C4-2B (cell line): ENCODE measurements at regions not wholly inside any gene's neighbourhood (a gene's known extent, or its start where the extent isn't known, plus 50 kb on each side); places are given as distances from the start of the nearest gene placed in this dataset.

Experiments
- H3K27ac ChIP-seq: fragments of 450-650 bp; 2 replicates; pipeline ENCODE4 v1.5.1; 2017
- ZFX ChIP-seq: fragments of 450-650 bp; IDR thresholded peaks from 2 replicates; pipeline ENCODE4 v1.6.1; 2017
- TF ChIP-seq, protein P1 (sequence below): fragments of 450-650 bp; conservative IDR thresholded peaks from 2 replicates; pipeline ENCODE4 v1.5.1; 2017; ENCODE audit warnings: mild to moderate bottlenecking

DNA sequence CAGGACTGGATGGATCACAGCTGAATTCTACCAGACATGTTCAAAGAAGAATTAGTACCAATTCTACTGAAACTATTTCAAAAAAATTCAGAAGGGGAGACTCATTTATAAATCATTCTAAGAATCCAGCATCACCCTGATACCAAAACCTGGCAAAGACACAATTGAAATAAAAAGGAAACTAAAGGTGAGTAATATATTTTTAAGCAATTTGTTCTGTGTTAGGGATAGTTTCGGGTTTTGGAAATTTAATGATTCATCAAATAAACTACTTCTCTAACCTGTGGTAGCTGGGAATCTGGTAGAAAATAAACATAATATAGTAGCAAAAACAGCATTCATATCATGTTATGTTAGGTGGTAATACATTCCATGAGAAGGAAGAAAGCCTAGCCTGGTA lies 662.2 kb upstream of the BOD1L1 start:
- H3K27ac ChIP-seq, result no peak overlapping the region
- TF ChIP-seq ZFX, result no peak
- TF ChIP-seq, protein P1, sequence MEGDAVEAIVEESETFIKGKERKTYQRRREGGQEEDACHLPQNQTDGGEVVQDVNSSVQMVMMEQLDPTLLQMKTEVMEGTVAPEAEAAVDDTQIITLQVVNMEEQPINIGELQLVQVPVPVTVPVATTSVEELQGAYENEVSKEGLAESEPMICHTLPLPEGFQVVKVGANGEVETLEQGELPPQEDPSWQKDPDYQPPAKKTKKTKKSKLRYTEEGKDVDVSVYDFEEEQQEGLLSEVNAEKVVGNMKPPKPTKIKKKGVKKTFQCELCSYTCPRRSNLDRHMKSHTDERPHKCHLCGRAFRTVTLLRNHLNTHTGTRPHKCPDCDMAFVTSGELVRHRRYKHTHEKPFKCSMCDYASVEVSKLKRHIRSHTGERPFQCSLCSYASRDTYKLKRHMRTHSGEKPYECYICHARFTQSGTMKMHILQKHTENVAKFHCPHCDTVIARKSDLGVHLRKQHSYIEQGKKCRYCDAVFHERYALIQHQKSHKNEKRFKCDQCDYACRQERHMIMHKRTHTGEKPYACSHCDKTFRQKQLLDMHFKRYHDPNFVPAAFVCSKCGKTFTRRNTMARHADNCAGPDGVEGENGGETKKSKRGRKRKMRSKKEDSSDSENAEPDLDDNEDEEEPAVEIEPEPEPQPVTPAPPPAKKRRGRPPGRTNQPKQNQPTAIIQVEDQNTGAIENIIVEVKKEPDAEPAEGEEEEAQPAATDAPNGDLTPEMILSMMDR, result no peak

DNA sequence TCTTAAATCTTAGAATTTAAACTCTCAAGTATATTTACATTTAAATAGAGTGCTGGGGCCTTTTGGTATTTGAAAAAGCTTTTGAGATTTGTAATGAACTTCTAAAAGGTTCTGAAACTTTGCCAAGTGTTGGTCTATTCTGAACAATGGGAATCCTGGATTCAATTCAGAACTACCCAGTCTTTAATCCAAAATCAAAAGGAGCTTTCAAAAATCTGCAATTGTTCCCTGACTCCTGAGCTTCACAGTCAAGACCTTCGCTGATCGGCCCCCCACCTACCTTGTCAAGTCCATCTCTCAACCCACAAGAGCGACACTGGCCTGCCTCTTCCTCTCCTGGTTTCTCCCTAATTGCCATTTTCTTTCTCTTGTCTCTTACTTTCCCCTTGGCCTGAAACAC lies 666.1 kb upstream of the BOD1L1 start:
- no peak overlapping the region for H3K27ac ChIP-seq
- no peak for TF ChIP-seq ZFX
- TF ChIP-seq, protein P1, result no peak

DNA sequence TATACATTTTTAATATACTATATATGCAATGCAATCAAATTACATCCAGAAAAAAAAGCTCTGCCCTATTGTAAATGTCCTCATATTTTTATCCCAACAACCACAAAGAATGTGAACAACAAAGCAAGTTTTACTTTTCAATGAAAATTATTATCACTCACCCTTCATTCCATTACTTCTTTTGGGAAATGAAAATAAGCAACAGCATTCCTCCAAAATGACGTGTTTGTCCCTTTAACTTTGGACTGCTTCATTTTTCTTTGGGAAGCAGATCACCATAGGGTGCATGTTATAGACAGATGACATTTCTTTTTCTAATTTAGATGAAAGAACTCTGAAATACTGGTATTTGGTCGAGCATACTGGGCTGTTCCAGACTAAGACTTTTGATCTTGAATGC lies 667.1 kb upstream of the BOD1L1 start:
- H3K27ac ChIP-seq, result no peak overlapping the region
- TF ChIP-seq, protein P1, result no peak
- no peak for TF ChIP-seq ZFX

DNA sequence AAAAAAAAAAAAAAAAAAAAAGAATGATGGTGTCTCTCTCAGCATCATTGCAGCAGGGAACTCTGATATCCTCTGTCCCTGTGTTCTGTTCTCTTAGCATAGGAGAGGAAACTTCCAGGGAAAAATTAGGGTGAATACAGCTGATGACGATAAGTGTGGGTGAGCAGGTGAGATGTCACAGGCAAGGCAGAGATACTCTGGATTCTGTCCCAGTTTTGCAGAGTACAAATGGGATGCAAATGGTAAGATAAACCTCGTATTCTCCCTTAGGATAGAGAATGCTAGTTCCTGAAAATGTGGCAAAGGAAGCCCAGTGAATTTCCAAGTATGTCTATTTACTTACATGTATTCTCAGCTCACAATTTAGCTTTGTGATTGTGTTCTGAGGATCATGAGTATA lies 671.6 kb upstream of the BOD1L1 start:
- no peak for TF ChIP-seq ZFX
- no peak overlapping the region for H3K27ac ChIP-seq

DNA sequence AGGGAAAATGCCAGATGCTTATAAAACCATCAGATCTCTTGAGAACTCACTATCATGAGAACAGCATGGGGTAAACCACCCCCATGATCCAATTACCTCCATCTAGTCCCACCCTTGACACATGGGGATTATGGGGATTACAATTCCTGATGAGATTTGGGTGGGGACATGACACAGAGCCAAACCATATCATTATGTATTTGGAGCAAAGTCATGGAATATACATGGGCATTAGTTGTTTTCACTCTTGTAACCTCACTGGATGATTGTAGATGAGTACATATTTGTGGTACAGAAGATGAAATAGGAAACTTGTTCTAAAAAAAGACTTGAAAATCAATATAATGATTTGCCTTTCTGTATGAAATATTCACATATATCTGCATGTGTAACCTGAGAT lies 674.5 kb upstream of the BOD1L1 start:
- TF ChIP-seq, protein P1, result no peak
- no peak for TF ChIP-seq ZFX
- H3K27ac ChIP-seq, result no peak overlapping the region

DNA sequence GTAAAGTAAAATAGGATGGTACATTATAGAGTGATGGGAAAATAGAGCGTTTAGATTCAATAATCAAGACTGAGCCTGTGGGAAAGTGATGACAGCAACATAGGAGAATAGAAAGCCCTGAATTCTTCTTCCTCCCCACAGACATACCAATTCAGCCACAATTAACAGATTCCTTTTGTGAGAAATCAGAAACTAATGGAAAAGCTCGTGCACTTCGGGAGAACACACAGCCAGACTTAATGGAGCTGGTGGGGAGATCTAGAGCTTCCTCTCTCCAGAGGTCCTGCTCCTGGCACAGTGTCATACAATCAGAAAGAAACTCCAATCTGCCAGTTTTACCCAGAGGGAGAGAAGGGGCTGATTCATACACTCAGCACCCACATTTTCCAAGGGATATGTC lies 676.3 kb upstream of the BOD1L1 start:
- TF ChIP-seq, protein P1, result no peak
- TF ChIP-seq ZFX, result no peak
- no peak overlapping the region for H3K27ac ChIP-seq

DNA sequence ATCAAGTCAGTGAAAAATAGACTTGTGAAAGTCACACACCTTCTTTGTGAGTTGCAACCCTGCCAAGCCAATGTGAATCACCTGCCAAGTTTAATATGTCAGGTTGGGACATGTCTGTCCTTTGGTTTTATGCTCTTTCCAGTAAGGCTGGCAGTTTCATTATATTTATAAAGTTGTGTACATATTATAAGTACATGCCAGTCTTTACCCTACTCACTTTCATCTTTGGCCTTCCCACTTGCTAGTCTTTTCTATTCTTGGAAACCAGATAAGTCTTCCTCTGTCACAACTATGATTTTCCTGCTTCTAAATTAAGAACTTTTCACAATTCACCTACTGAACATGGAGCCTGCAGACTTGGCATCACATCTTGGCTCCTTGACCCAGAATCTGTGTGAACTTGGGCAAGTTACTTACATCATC lies 680.7 kb upstream of the BOD1L1 start:
- H3K27ac ChIP-seq, result no peak overlapping the region
- no peak for TF ChIP-seq ZFX
- TF ChIP-seq, protein P1, result no peak

DNA sequence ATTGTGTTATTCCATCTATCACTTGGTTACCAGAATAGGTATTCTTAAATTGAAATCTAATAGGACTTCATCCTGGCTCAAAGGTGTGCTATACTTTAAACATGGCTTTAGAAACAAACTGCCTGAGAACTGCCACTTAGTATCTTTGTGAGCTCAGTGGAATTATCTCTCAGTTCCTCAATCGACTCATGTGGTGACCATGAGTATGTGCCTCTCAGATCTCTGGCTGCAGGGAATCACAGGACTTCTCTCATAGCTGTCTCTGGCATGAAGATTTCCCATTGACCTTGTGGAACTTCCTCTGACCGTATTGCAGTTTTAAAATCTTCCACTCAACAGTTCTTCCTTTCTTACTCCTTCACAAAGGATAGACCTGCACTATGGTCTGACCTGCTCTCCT lies 681.9 kb upstream of the BOD1L1 start:
- TF ChIP-seq, protein P1, result no peak
- TF ChIP-seq ZFX, result no peak
- no peak overlapping the region for H3K27ac ChIP-seq
